Keratinocyte (primary cell): ENCODE measurements at regions not wholly inside any gene's neighbourhood (a gene's known extent, or its start where the extent isn't known, plus 50 kb on each side); places are given as distances from the start of the nearest gene placed in this dataset.

ENCODE experiments used
- DNase-seq: peaks from one replicate; pipeline ENCODE4 v3.0.0-alpha.2; 2011; ENCODE audit warnings: low read depth, missing footprints, low spot score
- FAIRE-seq: peaks from 2 replicates; lab custom pipeline; 2011; peaks lifted over from hg19 to GRCh38; lab: Jason Lieb, UNC
- H2AFZ ChIP-seq: 2 replicates; pipeline ENCODE4 v1.6.0; 2012; ENCODE audit warnings: low read length, control low read depth, inconsistent platforms; ENCODE audit not compliant: control insufficient read depth
- H3K27ac ChIP-seq: 2 replicates; pipeline ENCODE4 v1.5.1; 2011; ENCODE audit warnings: low read length; ENCODE audit not compliant: control insufficient read depth, insufficient read depth
- H3K27me3 ChIP-seq: 3 replicates; pipeline ENCODE4 v1.6.0; 2011; ENCODE audit warnings: low read length; ENCODE audit not compliant: control insufficient read depth, insufficient read depth; ENCODE audit errors: extremely low read depth
- H3K36me3 ChIP-seq, 2 experiments: 2 replicates in 1 of 2; 3 replicates in 1 of 2; pipeline ENCODE4 v1.5.1; 2011; ENCODE audit warnings: low read length in 2 of 2, mild to moderate bottlenecking in 1 of 2; ENCODE audit not compliant: control insufficient read depth in 2 of 2, insufficient read depth in 2 of 2; ENCODE audit errors: extremely low read depth in 1 of 2
- H3K4me1 ChIP-seq: 3 replicates; pipeline ENCODE4 v1.5.1; 2011; ENCODE audit warnings: low read length; ENCODE audit not compliant: control insufficient read depth, insufficient read depth; ENCODE audit errors: extremely low read depth
- H3K4me2 ChIP-seq: 3 replicates; pipeline ENCODE4 v1.6.0; 2011; ENCODE audit warnings: low read depth, low read length; ENCODE audit not compliant: control insufficient read depth, insufficient read depth; ENCODE audit errors: extremely low read depth
- H3K4me3 ChIP-seq, 3 experiments: fragments of 200-600 bp in 1 of 3; sonication (generic) in 1 of 3; 2 replicates in 2 of 3; 3 replicates in 1 of 3; pipeline ENCODE4 v1.5.1; 2011 to 2016; ENCODE audit warnings: low read length in 3 of 3, mild to moderate bottlenecking in 3 of 3, control low read depth in 2 of 3, inconsistent platforms in 1 of 3, low read depth in 1 of 3, mixed read lengths in 1 of 3, mixed run types in 1 of 3, moderate library complexity in 1 of 3; ENCODE audit not compliant: control insufficient read depth in 2 of 3, insufficient read depth in 2 of 3; ENCODE audit errors: extremely low read depth in 1 of 3
- H3K79me2 ChIP-seq: 2 replicates; pipeline ENCODE4 v1.6.0; 2012; ENCODE audit warnings: low read length; ENCODE audit not compliant: control insufficient read depth, insufficient read depth
- H3K9ac ChIP-seq: 3 replicates; pipeline ENCODE4 v1.6.0; 2011; ENCODE audit warnings: low read length; ENCODE audit not compliant: control insufficient read depth, insufficient read depth; ENCODE audit errors: extremely low read depth
- H3K9me1 ChIP-seq: 3 replicates; pipeline ENCODE4 v1.6.0; 2011; ENCODE audit warnings: low read length; ENCODE audit not compliant: control insufficient read depth, insufficient read depth; ENCODE audit errors: extremely low read depth
- H3K9me3 ChIP-seq: 2 replicates; pipeline ENCODE4 v1.5.1; 2012; ENCODE audit warnings: low read depth, low read length; ENCODE audit not compliant: control insufficient read depth
- H4K20me1 ChIP-seq: 3 replicates; pipeline ENCODE4 v1.6.0; 2011; ENCODE audit warnings: low read length; ENCODE audit not compliant: control insufficient read depth, insufficient read depth; ENCODE audit errors: extremely low read depth
- EZH2 ChIP-seq: IDR thresholded peaks from one replicate; pipeline ENCODE4 v1.6.1; 2012; ENCODE audit warnings: inconsistent platforms, mild to moderate bottlenecking, low read length, moderate library complexity
- dilution Hi-C: fragments of 300-500 bp; cut with MboI; formaldehyde crosslinking; loops from one replicate; pipeline ENCODE4 v1.7.0; 2020; ENCODE audit warnings: low sequenced_read_pairs; ENCODE audit not compliant: extremely low pct_ligation_motif_present
- TF ChIP-seq, protein P1 (sequence below), 3 experiments: IDR thresholded peaks in 1 of 3; conservative IDR thresholded peaks in 1 of 3; optimal IDR thresholded peaks in 1 of 3; 2 replicates in 2 of 3; 3 replicates in 1 of 3; pipeline versions ENCODE3 to v1.5.1; 2011; ENCODE audit warnings: low read length in 3 of 3, mild to moderate bottlenecking in 3 of 3, moderate library complexity in 2 of 3, control low read depth in 1 of 3, inconsistent platforms in 1 of 3; ENCODE audit not compliant: insufficient read depth in 2 of 3; ENCODE audit errors: extremely low read depth in 1 of 3

DNA sequence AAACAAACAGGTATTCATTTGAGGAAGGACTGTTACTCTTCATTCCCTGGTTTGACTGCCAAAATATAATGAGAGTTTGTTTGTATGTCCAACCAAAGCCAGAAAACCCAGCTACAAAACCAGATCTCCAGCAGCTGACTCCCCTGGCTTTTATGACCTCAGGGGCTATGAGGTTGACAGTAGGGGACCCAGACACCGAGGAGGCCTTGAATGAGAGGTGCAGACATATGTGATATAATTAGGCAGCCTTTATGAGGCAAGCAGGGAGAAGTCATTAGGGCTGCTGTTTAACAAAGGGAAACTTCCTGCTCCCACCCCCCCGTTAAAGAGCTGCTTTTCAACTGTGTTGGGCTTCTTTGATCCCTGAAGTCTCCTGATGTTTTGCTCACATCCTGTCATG is 236.7 kb downstream of the SLC4A3 start:
- FAIRE-seq, result no peak

GRCh38 chr2:219868635-219869034 is 241.2 kb downstream of the SLC4A3 start:
- Histone ChIP-seq H3K9ac (no peak overlapping the region), H2AFZ (no peak overlapping the region), H3K27me3 (no peaks in the 10 kb centered on the region), H4K20me1 (no peaks in the 10 kb centered on the region), H3K4me3 (no peak overlapping the region), H3K79me2 (no peaks in the 10 kb centered on the region), H3K9me3 (no peaks in the 10 kb centered on the region), H3K4me2 (no peak overlapping the region), H3K36me3 (no peaks in the 10 kb centered on the region), H3K4me1 (no peaks in the 10 kb centered on the region), H3K9me1 (no peaks in the 10 kb centered on the region), H3K27ac (no peak overlapping the region)
- DNase-seq (no peak), FAIRE-seq (no peak)
- no peak for TF ChIP-seq EZH2
- TF ChIP-seq, protein P1, sequence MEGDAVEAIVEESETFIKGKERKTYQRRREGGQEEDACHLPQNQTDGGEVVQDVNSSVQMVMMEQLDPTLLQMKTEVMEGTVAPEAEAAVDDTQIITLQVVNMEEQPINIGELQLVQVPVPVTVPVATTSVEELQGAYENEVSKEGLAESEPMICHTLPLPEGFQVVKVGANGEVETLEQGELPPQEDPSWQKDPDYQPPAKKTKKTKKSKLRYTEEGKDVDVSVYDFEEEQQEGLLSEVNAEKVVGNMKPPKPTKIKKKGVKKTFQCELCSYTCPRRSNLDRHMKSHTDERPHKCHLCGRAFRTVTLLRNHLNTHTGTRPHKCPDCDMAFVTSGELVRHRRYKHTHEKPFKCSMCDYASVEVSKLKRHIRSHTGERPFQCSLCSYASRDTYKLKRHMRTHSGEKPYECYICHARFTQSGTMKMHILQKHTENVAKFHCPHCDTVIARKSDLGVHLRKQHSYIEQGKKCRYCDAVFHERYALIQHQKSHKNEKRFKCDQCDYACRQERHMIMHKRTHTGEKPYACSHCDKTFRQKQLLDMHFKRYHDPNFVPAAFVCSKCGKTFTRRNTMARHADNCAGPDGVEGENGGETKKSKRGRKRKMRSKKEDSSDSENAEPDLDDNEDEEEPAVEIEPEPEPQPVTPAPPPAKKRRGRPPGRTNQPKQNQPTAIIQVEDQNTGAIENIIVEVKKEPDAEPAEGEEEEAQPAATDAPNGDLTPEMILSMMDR (optimal IDR thresholded peaks at IDR 0.05 in 1 of 3, IDR thresholded peaks at IDR 0.05 in 1 of 3, conservative IDR thresholded peaks at IDR 0.05 in 1 of 3; ENCODE audit: extremely low read depth in 1 of 3, insufficient read depth in 2 of 3, low read length in 3 of 3), result no peak
- dilution Hi-C loops, result no loop called here

More for the DNA sequence above, 236.7 kb downstream of the SLC4A3 start:
- H3K36me3 ChIP-seq, result no peaks in the 10 kb centered on the region
- TF ChIP-seq, protein P1 (optimal IDR thresholded peaks at IDR 0.05 in 1 of 3, IDR thresholded peaks at IDR 0.05 in 1 of 3, conservative IDR thresholded peaks at IDR 0.05 in 1 of 3; ENCODE audit: extremely low read depth in 1 of 3, insufficient read depth in 2 of 3, low read length in 3 of 3), result no peak
- no peak for TF ChIP-seq EZH2
- no peak overlapping the region for H3K4me3 ChIP-seq
- no peaks in the 10 kb centered on the region for H3K9me3 ChIP-seq
- no peak overlapping the region for H3K4me2 ChIP-seq
- no peak overlapping the region for H2AFZ ChIP-seq
- dilution Hi-C loops, result no loop called here
- H3K9ac ChIP-seq, result no peak overlapping the region
- H3K27ac ChIP-seq, result no peak overlapping the region
- DNase-seq, result no peak
- no peaks in the 10 kb centered on the region for H4K20me1 ChIP-seq
- no peaks in the 10 kb centered on the region for H3K79me2 ChIP-seq
- peaks cover 2% of the 10 kb centered on the region for H3K27me3 ChIP-seq
- H3K9me1 ChIP-seq, result no peaks in the 10 kb centered on the region
- no peaks in the 10 kb centered on the region for H3K4me1 ChIP-seq
